ENCODE measurements at regions not wholly inside any gene's neighbourhood (a gene's known extent, or its start where the extent isn't known, plus 50 kb on each side); places are given as distances from the start of the nearest gene placed in this dataset.

- TF ChIP-seq CTCF (IDR thresholded peaks at IDR 0.05 in 4 of 5, conservative IDR thresholded peaks at IDR 0.05 in 1 of 5), result no peak
- TF ChIP-seq POLR2A (IDR thresholded peaks at IDR 0.05), result no peak
Measured at GRCh38 chr7:69429911-69430383, 168.3 kb upstream of the AUTS2 start.

Data from gastrocnemius medialis (tissue), 4 donors.